ENCODE measurements at regions not wholly inside any gene's neighbourhood (a gene's known extent, or its start where the extent isn't known, plus 50 kb on each side); places are given as distances from the start of the nearest gene placed in this dataset.
A peak's percentile ranks its signal among the peaks of the same experiment; 100 is the strongest.

- Histone ChIP-seq H3K27ac (no peak overlapping the region), H3K4me3 (peak overlapping the region in 1 of 2 donors; percentile 16), H3K27me3 (no peaks in the 10 kb centered on the region), H3K9me3 (no peaks in the 10 kb centered on the region), H3K4me1 (no peaks in the 10 kb centered on the region), H3K36me3 (ENCODE audit: low read depth, missing control alignments) (no peaks in the 10 kb centered on the region)
- DNase-seq, result no peak
- WGBS, 2 donors, result 59% methylated on average over 8 of the region's 8 CpGs
- intact Hi-C loops (cut with DNase I; ENCODE audit: low total_unique reads), result no loop called here
- TF ChIP-seq CTCF (IDR thresholded peaks at IDR 0.05), result no peak
- no peak for TF ChIP-seq POLR2A (IDR thresholded peaks at IDR 0.05)
Observed at GRCh38 chr2:82234283-82234874, 1929.8 kb upstream of the LRRTM1 start.

GRCh38 chr2:82233806-82234205, 1929.3 kb upstream of the LRRTM1 start:
- no peak for DNase-seq
- H3K27me3 ChIP-seq, result no peaks in the 10 kb centered on the region
- intact Hi-C loops (cut with DNase I; ENCODE audit: low total_unique reads), result no loop called here

GRCh38 chr2:82230406-82230805, 1925.9 kb upstream of the LRRTM1 start:
- TF ChIP-seq CTCF (IDR thresholded peaks at IDR 0.05), result no peak
- no peak for TF ChIP-seq POLR2A (IDR thresholded peaks at IDR 0.05)
- 62 to 70% methylated on average over 1 of the region's 1 CpG for WGBS, 2 donors
- H3K9me3 ChIP-seq, result no peaks in the 10 kb centered on the region

More at GRCh38 chr2:82233806-82234205, 1929.3 kb upstream of the LRRTM1 start:
- Histone ChIP-seq H3K36me3 (ENCODE audit: low read depth, missing control alignments) (no peaks in the 10 kb centered on the region), H3K9me3 (no peaks in the 10 kb centered on the region), H3K27ac (no peak overlapping the region), H3K4me3 (no peak overlapping the region), H3K4me1 (no peaks in the 10 kb centered on the region)
- no peak for TF ChIP-seq POLR2A (IDR thresholded peaks at IDR 0.05)
- no peak for TF ChIP-seq CTCF (IDR thresholded peaks at IDR 0.05)

GRCh38 chr2:82226441-82226840, 1921.9 kb upstream of the LRRTM1 start:
- no peaks in the 10 kb centered on the region for H3K27me3 ChIP-seq
- no peak overlapping the region for H3K4me3 ChIP-seq
- 65 to 67% methylated on average over 2 of the region's 2 CpGs for WGBS, 2 donors
- H3K9me3 ChIP-seq, result no peaks in the 10 kb centered on the region
- H3K27ac ChIP-seq, result no peak overlapping the region
- DNase-seq, result no peak
- intact Hi-C loops (cut with DNase I; ENCODE audit: low total_unique reads), result no loop called here
- H3K36me3 ChIP-seq (ENCODE audit: low read depth, missing control alignments), result no peaks in the 10 kb centered on the region
- no peaks in the 10 kb centered on the region for H3K4me1 ChIP-seq
- TF ChIP-seq CTCF (IDR thresholded peaks at IDR 0.05), result no peak
- TF ChIP-seq POLR2A (IDR thresholded peaks at IDR 0.05), result no peak

More at GRCh38 chr2:82230406-82230805, 1925.9 kb upstream of the LRRTM1 start:
- Histone ChIP-seq H3K27ac (no peak overlapping the region), H3K4me1 (no peaks in the 10 kb centered on the region), H3K27me3 (no peaks in the 10 kb centered on the region), H3K36me3 (ENCODE audit: low read depth, missing control alignments) (no peaks in the 10 kb centered on the region), H3K4me3 (no peak overlapping the region)
- DNase-seq, result no peak
- intact Hi-C loops (cut with DNase I; ENCODE audit: low total_unique reads), result no loop called here

GRCh38 chr2:82224301-82224940, 1919.9 kb upstream of the LRRTM1 start:
- WGBS, 2 donors, result 59 to 69% methylated on average over 5 of the region's 5 CpGs
- Histone ChIP-seq H3K36me3 (ENCODE audit: low read depth, missing control alignments) (no peaks in the 10 kb centered on the region), H3K27ac (no peak overlapping the region), H3K9me3 (no peaks in the 10 kb centered on the region), H3K27me3 (no peaks in the 10 kb centered on the region), H3K4me1 (no peaks in the 10 kb centered on the region), H3K4me3 (no peak overlapping the region)
- TF ChIP-seq POLR2A (IDR thresholded peaks at IDR 0.05), result no peak
- DNase-seq, result no peak
- intact Hi-C loops (cut with DNase I; ENCODE audit: low total_unique reads), result no loop called here

Data from testis (tissue), 2 donors.